ENCODE measurements at regions not wholly inside any gene's neighbourhood (a gene's known extent, or its start where the extent isn't known, plus 50 kb on each side); places are given as distances from the start of the nearest gene placed in this dataset.

DNA sequence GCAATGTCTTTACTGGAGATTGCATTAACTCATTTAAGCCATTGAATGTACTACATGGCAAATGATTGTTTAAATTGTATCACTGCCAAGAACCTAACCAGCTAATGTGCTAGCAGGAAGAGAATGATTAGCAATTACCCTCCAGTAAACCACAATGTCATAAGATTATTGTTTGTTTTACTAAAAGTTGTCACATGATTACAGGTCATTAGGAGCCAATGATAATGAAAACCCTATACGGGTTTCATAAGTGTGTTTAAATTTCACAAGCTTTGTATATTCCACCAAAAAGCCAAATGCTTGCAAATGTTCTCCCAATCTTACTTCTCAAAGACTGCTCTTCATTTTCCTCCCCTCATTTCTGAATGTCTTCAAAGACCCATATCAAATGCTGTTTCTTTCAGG, 76.5 kb upstream of the PPP1R3C start:
- TF ChIP-seq, protein P1, sequence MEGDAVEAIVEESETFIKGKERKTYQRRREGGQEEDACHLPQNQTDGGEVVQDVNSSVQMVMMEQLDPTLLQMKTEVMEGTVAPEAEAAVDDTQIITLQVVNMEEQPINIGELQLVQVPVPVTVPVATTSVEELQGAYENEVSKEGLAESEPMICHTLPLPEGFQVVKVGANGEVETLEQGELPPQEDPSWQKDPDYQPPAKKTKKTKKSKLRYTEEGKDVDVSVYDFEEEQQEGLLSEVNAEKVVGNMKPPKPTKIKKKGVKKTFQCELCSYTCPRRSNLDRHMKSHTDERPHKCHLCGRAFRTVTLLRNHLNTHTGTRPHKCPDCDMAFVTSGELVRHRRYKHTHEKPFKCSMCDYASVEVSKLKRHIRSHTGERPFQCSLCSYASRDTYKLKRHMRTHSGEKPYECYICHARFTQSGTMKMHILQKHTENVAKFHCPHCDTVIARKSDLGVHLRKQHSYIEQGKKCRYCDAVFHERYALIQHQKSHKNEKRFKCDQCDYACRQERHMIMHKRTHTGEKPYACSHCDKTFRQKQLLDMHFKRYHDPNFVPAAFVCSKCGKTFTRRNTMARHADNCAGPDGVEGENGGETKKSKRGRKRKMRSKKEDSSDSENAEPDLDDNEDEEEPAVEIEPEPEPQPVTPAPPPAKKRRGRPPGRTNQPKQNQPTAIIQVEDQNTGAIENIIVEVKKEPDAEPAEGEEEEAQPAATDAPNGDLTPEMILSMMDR (IDR thresholded peaks at IDR 0.05 in 4 of 5, conservative IDR thresholded peaks at IDR 0.05 in 1 of 5), result no peak
- TF ChIP-seq POLR2A (IDR thresholded peaks at IDR 0.05), result no peak
